GM12878 (cell line): ENCODE measurements at regions not wholly inside any gene's neighbourhood (a gene's known extent, or its start where the extent isn't known, plus 50 kb on each side); places are given as distances from the start of the nearest gene placed in this dataset.

Experiments used
- ATAC-seq: fragments of 200-7000 bp; cut with Tn5 transposase; 3 replicates; pipeline ENCODE4 v1.9.1; 2020; ENCODE audit warnings: mild to moderate bottlenecking, moderate library complexity
- BruUV-seq: library from RNA; stranded (reverse); fragments of 400-500 nt; replicated peaks from 2 replicates; lab custom pipeline; 2021; lab: Mats Ljungman, UMichigan
- CTCF ChIA-PET: fragments of 300-600 bp; sonication (Branson Sonifier 250); formaldehyde crosslinking; extraction: SDS; loops from one replicate; lab custom pipeline; 2021; ENCODE audit warnings: inconsistent platforms; lab: Yijun Ruan, JAX
- POLR2A ChIA-PET: fragments of 350-600 bp; formaldehyde crosslinking; extraction: SDS; loops from one replicate; lab custom pipeline; 2021; ENCODE audit warnings: inconsistent platforms; lab: Charles Lee
- RAD21 ChIA-PET: fragments of 300-600 bp; sonication (Branson Sonifier 250); formaldehyde crosslinking; loops from one replicate; lab custom pipeline; 2023; ENCODE audit warnings: antibody characterized with exemption; ENCODE audit not compliant: unreplicated experiment; lab: Charles Lee
- SMC1A ChIA-PET: fragments of 300-600 bp; sonication (Branson Sonifier 250); formaldehyde crosslinking; loops from one replicate; lab custom pipeline; 2023; ENCODE audit not compliant: unreplicated experiment, uncharacterized antibody; lab: Charles Lee
- DNase-seq: peaks from one replicate; pipeline ENCODE4 v3.0.0-alpha.2; 2011; ENCODE audit warnings: low read depth, low spot score
- FAIRE-seq: peaks from 3 replicates; lab custom pipeline; 2011; peaks lifted over from hg19 to GRCh38; lab: Jason Lieb, UNC
- H2AFZ ChIP-seq: 2 replicates; pipeline ENCODE4 v1.6.0; 2011; ENCODE audit warnings: low read depth, low read length, control low read depth; ENCODE audit not compliant: control insufficient read depth
- H3K27ac ChIP-seq: 2 replicates; pipeline ENCODE4 v1.5.1; 2011; ENCODE audit warnings: control low read depth; ENCODE audit not compliant: control insufficient read depth, insufficient read depth
- H3K27me3 ChIP-seq, 2 experiments: replicated peaks in 1 of 2; 2 replicates each; pipeline versions ENCODE4 v1.6.0 to v1.6.1; 2011; ENCODE audit warnings: low read length in 1 of 2; ENCODE audit not compliant: control insufficient read depth in 2 of 2, insufficient read depth in 2 of 2
- H3K36me3 ChIP-seq, 2 experiments: 2 replicates each; pipeline ENCODE4 v1.5.1; 2011; ENCODE audit warnings: low read length in 1 of 2; ENCODE audit not compliant: control insufficient read depth in 2 of 2, insufficient read depth in 2 of 2
- H3K4me1 ChIP-seq: 2 replicates; pipeline ENCODE4 v1.6.1; 2011; ENCODE audit warnings: mild to moderate bottlenecking, low read length, moderate library complexity, mixed read lengths; ENCODE audit not compliant: control insufficient read depth, insufficient read depth
- H3K4me2 ChIP-seq: 2 replicates; pipeline ENCODE4 v1.6.0; 2011; ENCODE audit warnings: control low read depth; ENCODE audit not compliant: control insufficient read depth, insufficient read depth
- H3K4me3 ChIP-seq: fragments of 200-600 bp; sonication (generic); 2 replicates; pipeline ENCODE4 v1.5.1; 2016
- H3K79me2 ChIP-seq: 2 replicates; pipeline ENCODE4 v1.6.0; 2011; ENCODE audit warnings: low read length; ENCODE audit not compliant: control insufficient read depth, insufficient read depth
- H3K9ac ChIP-seq: 2 replicates; pipeline ENCODE4 v1.8.0; 2011; ENCODE audit warnings: low read length, control low read depth, mixed read lengths; ENCODE audit not compliant: control insufficient read depth, insufficient read depth
- H3K9me3 ChIP-seq: replicated peaks from 3 replicates; pipeline ENCODE4 v1.5.1; 2011; ENCODE audit warnings: mild to moderate bottlenecking, low read length; ENCODE audit not compliant: control insufficient read depth, insufficient read depth
- H4K20me1 ChIP-seq: 2 replicates; pipeline ENCODE4 v1.6.0; 2011; ENCODE audit not compliant: control insufficient read depth, insufficient read depth
- ASH2L ChIP-seq: fragments of 300-600, 200-600 bp; sonication (generic); IDR thresholded peaks from 2 replicates; pipeline ENCODE4 v1.6.1; 2017; ENCODE audit warnings: low read depth, mild to moderate bottlenecking, borderline replicate concordance
- BRCA1 ChIP-seq: IDR thresholded peaks from 2 replicates; pipeline ENCODE4 v1.6.1; 2011; ENCODE audit warnings: low read depth, low read length, improper control_type of control experiment
- CHD2 ChIP-seq: IDR thresholded peaks from 2 replicates; pipeline ENCODE4 v1.6.1; 2011; ENCODE audit warnings: low read depth, low read length, improper control_type of control experiment, borderline replicate concordance
- HDAC2 ChIP-seq: fragments of 200-600 bp; sonication (generic); IDR thresholded peaks from 2 replicates; pipeline ENCODE4 v1.6.1; 2017
- MYB ChIP-seq: fragments of 150-350 bp; IDR thresholded peaks from 2 replicates; pipeline ENCODE4 v1.6.1; 2014; ENCODE audit warnings: mild to moderate bottlenecking, low read depth, low read length, borderline replicate concordance
- NR2F1 ChIP-seq: fragments of 450-650 bp; conservative IDR thresholded peaks from 2 replicates; pipeline ENCODE4 v1.6.1; 2017; ENCODE audit warnings: mild to moderate bottlenecking
- NRF1 ChIP-seq: conservative IDR thresholded peaks from 2 replicates; pipeline ENCODE4 v1.6.1; 2011; ENCODE audit warnings: mild to moderate bottlenecking, low read depth, low read length, improper control_type of control experiment
- PML ChIP-seq: IDR thresholded peaks from 2 replicates; pipeline ENCODE4 v1.6.1; 2012; ENCODE audit warnings: low read length, inconsistent platforms
- POLR2AphosphoS2 ChIP-seq: IDR thresholded peaks from 2 replicates; pipeline ENCODE4 v1.6.1; 2011; ENCODE audit warnings: low read depth, mild to moderate bottlenecking, low read length, improper control_type of control experiment, moderate library complexity
- POU2F2 ChIP-seq: IDR thresholded peaks from 3 replicates; pipeline ENCODE4 v1.6.1; 2011; ENCODE audit warnings: low read depth, mild to moderate bottlenecking, low read length, borderline replicate concordance
- RUNX3 ChIP-seq: IDR thresholded peaks from 2 replicates; pipeline ENCODE4 v1.6.1; 2012; ENCODE audit warnings: low read length, inconsistent platforms
- SREBF2 ChIP-seq: IDR thresholded peaks from 2 replicates; pipeline ENCODE4 v1.6.1; 2012; ENCODE audit warnings: mild to moderate bottlenecking, low read length
- TAF1 ChIP-seq: IDR thresholded peaks from 2 replicates; pipeline ENCODE4 v1.6.1; 2011; ENCODE audit warnings: mild to moderate bottlenecking, low read depth, low read length, borderline replicate concordance
- TBL1XR1 ChIP-seq: IDR thresholded peaks from 2 replicates; pipeline ENCODE4 v1.6.1; 2012; ENCODE audit warnings: low read depth, low read length, improper control_type of control experiment
- YY1 ChIP-seq: IDR thresholded peaks from 2 replicates; pipeline ENCODE4 v1.6.1; 2011; ENCODE audit warnings: low read depth, mild to moderate bottlenecking, low read length
- ZBTB11 ChIP-seq: fragments of 450-650 bp; formaldehyde crosslinking; IDR thresholded peaks from 2 replicates; pipeline ENCODE4 v1.5.0; 2022; ENCODE audit warnings: mild to moderate bottlenecking, missing genetic modification characterization
- ZZZ3 ChIP-seq: IDR thresholded peaks from 2 replicates; pipeline ENCODE4 v1.6.1; 2011; ENCODE audit warnings: low read depth; ENCODE audit not compliant: control insufficient read depth, insufficient read length
- WGBS: methylation state at CpG from one replicate; pipeline ENCODE4 v1.1.6; 2016; ENCODE audit warnings: low lambda C conversion rate; ENCODE audit not compliant: insufficient replicate concordance, insufficient coverage; ENCODE audit errors: missing lambda C conversion rate; 5-methylcytosine and 5-hydroxymethylcytosine counted together
- in situ Hi-C: fragments of 300-500 bp; cut with MboI; formaldehyde crosslinking; loops from 9 replicates; pipeline ENCODE4 v1.14.3; 2018; ENCODE audit warnings: mixed read lengths
- intact Hi-C: fragments of 100-400 bp; cut with micrococcal nuclease; formaldehyde crosslinking; loops from one replicate; pipeline ENCODE4 v1.14.2; 2022; ENCODE audit not compliant: unreplicated experiment
- TF ChIP-seq, protein P1 (sequence below): IDR thresholded peaks from 2 replicates; pipeline ENCODE4 v1.6.1; 2012; ENCODE audit warnings: low read depth, low read length, improper control_type of control experiment
- TF ChIP-seq, protein P2 (sequence below): fragments of 150-350 bp; IDR thresholded peaks from 2 replicates; pipeline ENCODE4 v1.6.1; 2016; ENCODE audit warnings: low read depth, low read length

DNA sequence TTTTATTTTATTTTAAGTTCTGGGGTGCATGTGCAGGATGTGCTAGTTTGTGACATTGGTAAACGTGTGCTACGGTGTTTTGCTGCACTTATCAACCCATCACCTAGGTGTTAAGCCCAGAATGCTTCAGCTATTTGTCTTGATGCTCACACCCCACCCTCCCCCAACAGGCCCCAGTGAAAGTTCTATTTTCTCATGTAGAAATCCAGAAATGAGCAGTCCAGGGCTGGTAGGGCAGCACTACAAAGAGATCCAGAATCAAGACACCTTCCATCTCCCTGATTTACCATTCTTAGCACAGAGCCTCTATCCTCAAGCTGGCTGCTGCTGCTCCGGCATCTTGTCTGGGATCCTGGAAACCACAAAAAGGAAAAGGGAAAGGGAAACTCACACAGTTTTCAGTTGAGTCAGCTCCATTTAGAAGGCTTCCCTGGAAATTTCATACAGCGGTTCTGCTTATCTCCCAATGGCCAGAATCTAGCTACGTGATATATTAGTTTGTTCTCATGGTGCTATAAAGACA lies 85.4 kb upstream of the SMARCA2 start:
- H3K9me3 ChIP-seq: no peaks in the 10 kb centered on the region; the same call in 1 of the 3 replicates
- H4K20me1 ChIP-seq: no peaks in the 10 kb centered on the region
- peak; percentile 86 for ATAC-seq
- H3K36me3 ChIP-seq: peaks cover 0 to 4% of the 10 kb centered on the region in 2 experiments; a peak in 1 of 4 replicates
- ChIA-PET RAD21 (interaction anchor here (0.7 to 3.6 kb wide), 25 partner anchors 9 to 1049 kb away, joined by 3 to 62 read pairs (median 5); partner anchors contain the start of gene SMARCA2), SMC1A (interaction anchor here (0.6 to 4.9 kb wide), 31 partner anchors 9 to 1032 kb away, joined by 3 to 58 read pairs (median 4); no protein-coding TSS in a partner anchor), CTCF (interaction anchor here (0.8 to 2.2 kb wide), 12 partner anchors 10 to 202 kb away, joined by 3 to 17 read pairs (median 4); no protein-coding TSS in a partner anchor), POLR2A (interaction anchor here (0.7 to 2.6 kb wide), 10 partner anchors 9 to 93 kb away, joined by 3 to 15 read pairs (median 3); no protein-coding TSS in a partner anchor)
- peak overlapping the region; percentile 20 for H2AFZ ChIP-seq
- no peaks in the 10 kb centered on the region for H3K27me3 ChIP-seq
- BruUV-seq: TSS peak; percentile 85
- in situ Hi-C loops: no loop called here
- intact Hi-C loops: loop anchor here (1.0 to 10.0 kb wide), 5 partner anchors 9 to 395 kb away; no protein-coding TSS in a partner anchor
- H3K9ac ChIP-seq: peak overlapping the region; percentile 59
- H3K4me2 ChIP-seq: peak overlapping the region; percentile 58
- H3K4me1 ChIP-seq: peaks cover 24% of the 10 kb centered on the region
- DNase-seq: peak; percentile 71
- peak overlapping the region; percentile 58 for H3K4me3 ChIP-seq
- FAIRE-seq: peak; percentile 91
- peaks cover 9% of the 10 kb centered on the region for H3K79me2 ChIP-seq
- H3K27ac ChIP-seq: peak overlapping the region; percentile 88
- 6% methylated on average over 5 of the region's 5 CpGs for WGBS
- TF ChIP-seq POLR2AphosphoS2 (no peak), SREBF2 (no peak), MYB (no peak), ASH2L (no peak), POU2F2 (no peak), HDAC2 (no peak), NRF1 (no peak), CHD2 (peak; percentile 19; the same call in 1 of the 2 replicates), BRCA1 (no peak), PML (no peak; the same call in 1 of the 2 replicates), RUNX3 (peak; percentile 77), TBL1XR1 (no peak), NR2F1 (no peak), YY1 (peak; percentile 9; the same call in 1 of the 2 replicates), TAF1 (no peak), ZBTB11 (CRISPR knock-in tag) (no peak), ZZZ3 (no peak)
- TF ChIP-seq, protein P1, sequence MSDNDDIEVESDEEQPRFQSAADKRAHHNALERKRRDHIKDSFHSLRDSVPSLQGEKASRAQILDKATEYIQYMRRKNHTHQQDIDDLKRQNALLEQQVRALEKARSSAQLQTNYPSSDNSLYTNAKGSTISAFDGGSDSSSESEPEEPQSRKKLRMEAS: no peak
- TF ChIP-seq, protein P2, sequence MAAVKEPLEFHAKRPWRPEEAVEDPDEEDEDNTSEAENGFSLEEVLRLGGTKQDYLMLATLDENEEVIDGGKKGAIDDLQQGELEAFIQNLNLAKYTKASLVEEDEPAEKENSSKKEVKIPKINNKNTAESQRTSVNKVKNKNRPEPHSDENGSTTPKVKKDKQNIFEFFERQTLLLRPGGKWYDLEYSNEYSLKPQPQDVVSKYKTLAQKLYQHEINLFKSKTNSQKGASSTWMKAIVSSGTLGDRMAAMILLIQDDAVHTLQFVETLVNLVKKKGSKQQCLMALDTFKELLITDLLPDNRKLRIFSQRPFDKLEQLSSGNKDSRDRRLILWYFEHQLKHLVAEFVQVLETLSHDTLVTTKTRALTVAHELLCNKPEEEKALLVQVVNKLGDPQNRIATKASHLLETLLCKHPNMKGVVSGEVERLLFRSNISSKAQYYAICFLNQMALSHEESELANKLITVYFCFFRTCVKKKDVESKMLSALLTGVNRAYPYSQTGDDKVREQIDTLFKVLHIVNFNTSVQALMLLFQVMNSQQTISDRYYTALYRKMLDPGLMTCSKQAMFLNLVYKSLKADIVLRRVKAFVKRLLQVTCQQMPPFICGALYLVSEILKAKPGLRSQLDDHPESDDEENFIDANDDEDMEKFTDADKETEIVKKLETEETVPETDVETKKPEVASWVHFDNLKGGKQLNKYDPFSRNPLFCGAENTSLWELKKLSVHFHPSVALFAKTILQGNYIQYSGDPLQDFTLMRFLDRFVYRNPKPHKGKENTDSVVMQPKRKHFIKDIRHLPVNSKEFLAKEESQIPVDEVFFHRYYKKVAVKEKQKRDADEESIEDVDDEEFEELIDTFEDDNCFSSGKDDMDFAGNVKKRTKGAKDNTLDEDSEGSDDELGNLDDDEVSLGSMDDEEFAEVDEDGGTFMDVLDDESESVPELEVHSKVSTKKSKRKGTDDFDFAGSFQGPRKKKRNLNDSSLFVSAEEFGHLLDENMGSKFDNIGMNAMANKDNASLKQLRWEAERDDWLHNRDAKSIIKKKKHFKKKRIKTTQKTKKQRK: no peak
